Panc1 (cell line): ENCODE measurements at regions not wholly inside any gene's neighbourhood (a gene's known extent, or its start where the extent isn't known, plus 50 kb on each side); places are given as distances from the start of the nearest gene placed in this dataset.

ENCODE experiments used
- ATAC-seq: fragments of 200-7000 bp; cut with Tn5 transposase; 2 replicates; pipeline ENCODE4 v1.9.1; 2020; ENCODE audit warnings: mild to moderate bottlenecking, moderate library complexity
- BruUV-seq: library from RNA; stranded (reverse); fragments of 400-500 nt; replicated peaks from 2 replicates; lab custom pipeline; 2021; lab: Mats Ljungman, UMichigan
- CTCF ChIA-PET: fragments of 300-600 bp; sonication (Branson Sonifier 250); formaldehyde crosslinking; loops from one replicate; lab custom pipeline; 2022; ENCODE audit warnings: antibody characterized with exemption; lab: Charles Lee
- POLR2A ChIA-PET: fragments of 300-600 bp; sonication (Branson Sonifier 250); formaldehyde crosslinking; loops from one replicate; lab custom pipeline; 2022; ENCODE audit warnings: antibody characterized with exemption; lab: Charles Lee
- DNase-seq: peaks from one replicate; pipeline ENCODE4 v3.0.0-alpha.2; 2010; ENCODE audit warnings: low read depth, low spot score
- H3K27ac ChIP-seq: 2 replicates; pipeline ENCODE4 v1.5.1; 2011; ENCODE audit warnings: mild to moderate bottlenecking, low read length, inconsistent platforms
- H3K27me3 ChIP-seq: fragments of 200-500 bp; sonication (Bioruptor generic); 2 replicates; pipeline ENCODE4 v1.6.0; 2014; ENCODE audit warnings: low read length, inconsistent platforms; ENCODE audit not compliant: control insufficient read depth, insufficient read depth
- H3K36me3 ChIP-seq: fragments of 200-500 bp; sonication (Bioruptor generic); 2 replicates; pipeline ENCODE4 v1.5.1; 2014; ENCODE audit warnings: inconsistent platforms, mild to moderate bottlenecking, low read length, moderate library complexity; ENCODE audit not compliant: control insufficient read depth, insufficient read depth
- H3K4me1 ChIP-seq: 2 replicates; pipeline ENCODE4 v1.5.1; 2011; ENCODE audit warnings: inconsistent platforms, mild to moderate bottlenecking, low read length, moderate library complexity; ENCODE audit not compliant: control insufficient read depth, insufficient read depth
- H3K4me3 ChIP-seq, 2 experiments: 2 replicates each; pipeline ENCODE4 v1.5.1; 2011 to 2012; ENCODE audit warnings: low read depth in 2 of 2, low read length in 2 of 2, mild to moderate bottlenecking in 2 of 2, inconsistent platforms in 1 of 2, moderate library complexity in 1 of 2
- H3K9me3 ChIP-seq: fragments of 200-500 bp; sonication (Bioruptor generic); 2 replicates; pipeline ENCODE4 v1.5.1; 2014; ENCODE audit warnings: low read depth, mild to moderate bottlenecking, inconsistent platforms, low read length, moderate library complexity; ENCODE audit not compliant: control insufficient read depth, insufficient read depth
- POLR2AphosphoS5 ChIP-seq: IDR thresholded peaks from 2 replicates; pipeline ENCODE4 v1.6.1; 2012; ENCODE audit warnings: mild to moderate bottlenecking, low read depth, low read length, moderate library complexity
- SIN3A ChIP-seq: IDR thresholded peaks from 2 replicates; pipeline ENCODE4 v1.6.1; 2012; ENCODE audit warnings: low read depth, mild to moderate bottlenecking, low read length, moderate library complexity, borderline replicate concordance; ENCODE audit not compliant: insufficient read depth
- TCF7L2 ChIP-seq: IDR thresholded peaks from 2 replicates; pipeline ENCODE4 v1.6.1; 2011; ENCODE audit warnings: mild to moderate bottlenecking, low read depth, low read length, inconsistent platforms
- in situ Hi-C: cut with HindIII; loops from 2 replicates; pipeline ENCODE4 v1.10.0; 2016; ENCODE audit warnings: low sequenced_read_pairs, low pct_unique_long_range_greater_than_20kb
- intact Hi-C: fragments of 100-400 bp; cut with micrococcal nuclease; formaldehyde crosslinking; loops from one replicate; pipeline ENCODE4 v1.10.0; 2022; ENCODE audit not compliant: unreplicated experiment
- TF ChIP-seq, protein P1 (sequence below), 2 experiments: IDR thresholded peaks; 2 replicates each; pipeline ENCODE4 v1.6.1; 2011 to 2012; ENCODE audit warnings: low read depth in 2 of 2, control low read depth in 1 of 2, low read length in 1 of 2, mild to moderate bottlenecking in 1 of 2, moderate library complexity in 1 of 2; ENCODE audit not compliant: insufficient read depth in 1 of 2
- TF ChIP-seq, protein P2 (sequence below): fragments of 450-650 bp; IDR thresholded peaks from 2 replicates; pipeline ENCODE4 v1.5.1; 2017; ENCODE audit warnings: mild to moderate bottlenecking

DNA sequence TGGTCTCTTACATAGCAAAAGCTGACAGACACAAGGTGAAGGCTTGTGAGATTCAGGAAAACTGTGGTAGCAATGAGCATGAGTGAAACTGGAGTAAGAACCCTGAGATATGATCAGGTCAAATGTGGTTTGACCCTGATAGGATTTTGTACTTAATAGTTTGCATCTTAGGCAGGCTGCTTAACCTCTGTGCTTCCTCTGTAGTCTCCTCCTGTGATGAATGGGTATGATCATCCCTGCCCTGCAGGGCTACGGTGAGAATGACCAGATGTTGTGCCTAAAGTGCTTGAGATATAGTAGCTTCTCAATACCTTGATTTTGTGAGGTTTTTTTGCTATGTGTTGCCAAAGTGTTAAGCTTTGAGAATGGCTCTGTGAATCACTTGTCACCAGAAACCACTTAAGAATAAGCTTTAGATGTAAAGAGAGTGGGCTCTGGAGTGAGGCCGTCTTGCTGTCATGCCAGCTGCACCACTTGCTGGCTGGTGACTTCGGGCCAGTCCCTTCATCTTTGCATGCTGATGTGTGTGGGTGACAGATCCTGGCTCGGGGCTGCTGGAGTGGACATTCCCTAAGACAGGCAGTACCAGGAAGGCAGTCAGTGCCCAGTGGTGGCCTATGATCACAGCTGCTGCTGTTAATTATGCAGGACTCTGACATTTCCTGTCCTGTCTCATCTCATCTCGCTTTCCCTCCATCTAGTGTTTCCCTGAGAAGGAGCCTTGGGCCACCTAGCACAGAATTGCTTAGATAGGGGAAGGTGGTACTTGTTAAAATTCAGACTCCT is 254.7 kb downstream of the NFATC2 start:
- no TSS peak for BruUV-seq
- no peak for DNase-seq
- no peaks in the 10 kb centered on the region for H3K4me1 ChIP-seq
- intact Hi-C loops (no loop called here), in situ Hi-C loops (no loop called here)
- no peak overlapping the region for H3K4me3 ChIP-seq
- H3K9me3 ChIP-seq = no peaks in the 10 kb centered on the region
- H3K36me3 ChIP-seq = no peaks in the 10 kb centered on the region
- H3K27ac ChIP-seq = no peak overlapping the region
- peaks cover 10% of the 10 kb centered on the region for H3K27me3 ChIP-seq
- no peak for ATAC-seq
- ChIA-PET CTCF (interaction anchor here (0.5 kb wide), 1 partner anchor 12 kb away, joined by 7 read pairs; no protein-coding TSS in a partner anchor), POLR2A (no interaction called here)
- TF ChIP-seq TCF7L2 (no peak), POLR2AphosphoS5 (no peak), SIN3A (no peak)
- TF ChIP-seq, protein P1, sequence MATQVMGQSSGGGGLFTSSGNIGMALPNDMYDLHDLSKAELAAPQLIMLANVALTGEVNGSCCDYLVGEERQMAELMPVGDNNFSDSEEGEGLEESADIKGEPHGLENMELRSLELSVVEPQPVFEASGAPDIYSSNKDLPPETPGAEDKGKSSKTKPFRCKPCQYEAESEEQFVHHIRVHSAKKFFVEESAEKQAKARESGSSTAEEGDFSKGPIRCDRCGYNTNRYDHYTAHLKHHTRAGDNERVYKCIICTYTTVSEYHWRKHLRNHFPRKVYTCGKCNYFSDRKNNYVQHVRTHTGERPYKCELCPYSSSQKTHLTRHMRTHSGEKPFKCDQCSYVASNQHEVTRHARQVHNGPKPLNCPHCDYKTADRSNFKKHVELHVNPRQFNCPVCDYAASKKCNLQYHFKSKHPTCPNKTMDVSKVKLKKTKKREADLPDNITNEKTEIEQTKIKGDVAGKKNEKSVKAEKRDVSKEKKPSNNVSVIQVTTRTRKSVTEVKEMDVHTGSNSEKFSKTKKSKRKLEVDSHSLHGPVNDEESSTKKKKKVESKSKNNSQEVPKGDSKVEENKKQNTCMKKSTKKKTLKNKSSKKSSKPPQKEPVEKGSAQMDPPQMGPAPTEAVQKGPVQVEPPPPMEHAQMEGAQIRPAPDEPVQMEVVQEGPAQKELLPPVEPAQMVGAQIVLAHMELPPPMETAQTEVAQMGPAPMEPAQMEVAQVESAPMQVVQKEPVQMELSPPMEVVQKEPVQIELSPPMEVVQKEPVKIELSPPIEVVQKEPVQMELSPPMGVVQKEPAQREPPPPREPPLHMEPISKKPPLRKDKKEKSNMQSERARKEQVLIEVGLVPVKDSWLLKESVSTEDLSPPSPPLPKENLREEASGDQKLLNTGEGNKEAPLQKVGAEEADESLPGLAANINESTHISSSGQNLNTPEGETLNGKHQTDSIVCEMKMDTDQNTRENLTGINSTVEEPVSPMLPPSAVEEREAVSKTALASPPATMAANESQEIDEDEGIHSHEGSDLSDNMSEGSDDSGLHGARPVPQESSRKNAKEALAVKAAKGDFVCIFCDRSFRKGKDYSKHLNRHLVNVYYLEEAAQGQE (IDR thresholded peaks at IDR 0.05; ENCODE audit: insufficient read depth in 1 of 2, low read depth in 2 of 2, low read length in 1 of 2) = no peak
- TF ChIP-seq, protein P2, sequence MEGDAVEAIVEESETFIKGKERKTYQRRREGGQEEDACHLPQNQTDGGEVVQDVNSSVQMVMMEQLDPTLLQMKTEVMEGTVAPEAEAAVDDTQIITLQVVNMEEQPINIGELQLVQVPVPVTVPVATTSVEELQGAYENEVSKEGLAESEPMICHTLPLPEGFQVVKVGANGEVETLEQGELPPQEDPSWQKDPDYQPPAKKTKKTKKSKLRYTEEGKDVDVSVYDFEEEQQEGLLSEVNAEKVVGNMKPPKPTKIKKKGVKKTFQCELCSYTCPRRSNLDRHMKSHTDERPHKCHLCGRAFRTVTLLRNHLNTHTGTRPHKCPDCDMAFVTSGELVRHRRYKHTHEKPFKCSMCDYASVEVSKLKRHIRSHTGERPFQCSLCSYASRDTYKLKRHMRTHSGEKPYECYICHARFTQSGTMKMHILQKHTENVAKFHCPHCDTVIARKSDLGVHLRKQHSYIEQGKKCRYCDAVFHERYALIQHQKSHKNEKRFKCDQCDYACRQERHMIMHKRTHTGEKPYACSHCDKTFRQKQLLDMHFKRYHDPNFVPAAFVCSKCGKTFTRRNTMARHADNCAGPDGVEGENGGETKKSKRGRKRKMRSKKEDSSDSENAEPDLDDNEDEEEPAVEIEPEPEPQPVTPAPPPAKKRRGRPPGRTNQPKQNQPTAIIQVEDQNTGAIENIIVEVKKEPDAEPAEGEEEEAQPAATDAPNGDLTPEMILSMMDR = no peak

DNA sequence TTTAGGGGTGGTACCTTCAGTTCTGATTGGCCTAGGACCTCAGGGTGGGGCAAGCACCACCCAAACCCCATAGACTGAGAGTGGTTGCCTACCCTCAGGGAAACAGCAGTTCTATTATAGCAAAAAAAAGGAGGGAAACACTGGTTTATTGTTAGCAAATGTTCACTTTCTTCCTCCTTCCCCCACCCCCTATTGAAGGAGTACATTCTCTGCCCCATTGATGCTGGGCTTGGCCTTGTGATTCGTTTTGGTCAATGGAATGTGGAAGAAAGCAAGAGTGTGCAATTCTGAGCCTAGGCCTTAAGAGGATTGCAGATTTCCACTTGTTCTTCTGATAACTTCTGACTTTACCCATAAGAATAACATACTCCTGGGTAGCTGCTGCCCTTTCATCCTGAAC is 255.8 kb downstream of the NFATC2 start:
- DNase-seq (no peak), ATAC-seq (no peak)
- Histone ChIP-seq H3K9me3 (no peaks in the 10 kb centered on the region), H3K4me3 (no peak overlapping the region), H3K27me3 (peaks cover 10% of the 10 kb centered on the region), H3K4me1 (no peaks in the 10 kb centered on the region), H3K36me3 (no peaks in the 10 kb centered on the region), H3K27ac (no peak overlapping the region)
- intact Hi-C loops (no loop called here), in situ Hi-C loops (no loop called here)
- CTCF ChIA-PET = no interaction called here
- POLR2A ChIA-PET = no interaction called here
- BruUV-seq = no TSS peak
- TF ChIP-seq, protein P2 = no peak
- TF ChIP-seq POLR2AphosphoS5 (no peak), TCF7L2 (no peak), SIN3A (no peak)
- TF ChIP-seq, protein P1 (IDR thresholded peaks at IDR 0.05; ENCODE audit: insufficient read depth in 1 of 2, low read depth in 2 of 2, low read length in 1 of 2) = no peak
